SJSA1 (cell line): ENCODE measurements at regions not wholly inside any gene's neighbourhood (a gene's known extent, or its start where the extent isn't known, plus 50 kb on each side); places are given as distances from the start of the nearest gene placed in this dataset.

Experiments
- DNase-seq, 2 experiments: peaks; one replicate each; pipeline ENCODE4 v3.0.0-alpha.2; 2015 to 2020; ENCODE audit warnings: low spot score in 2 of 2, low read depth in 1 of 2
- H3K27ac ChIP-seq: fragments of 250-450 bp; sonication (Bioruptor Pico); 2 replicates; pipeline ENCODE4 v1.5.1; 2020; ENCODE audit warnings: mild to moderate bottlenecking, moderate library complexity
- H3K27me3 ChIP-seq: fragments of 250-450 bp; sonication (Bioruptor Pico); replicated peaks from 2 replicates; pipeline ENCODE4 v1.5.1; 2020; ENCODE audit warnings: mild to moderate bottlenecking, moderate library complexity
- H3K36me3 ChIP-seq: fragments of 250-450 bp; sonication (Bioruptor Pico); 2 replicates; pipeline ENCODE4 v1.5.1; 2020; ENCODE audit warnings: mild to moderate bottlenecking
- H3K4me1 ChIP-seq: fragments of 250-450 bp; sonication (Bioruptor Pico); replicated peaks from 2 replicates; pipeline ENCODE4 v1.6.1; 2021; ENCODE audit warnings: mild to moderate bottlenecking
- H3K4me3 ChIP-seq: fragments of 250-450 bp; sonication (Bioruptor Pico); 2 replicates; pipeline ENCODE4 v1.5.1; 2020; ENCODE audit warnings: mild to moderate bottlenecking
- H3K9me3 ChIP-seq: fragments of 250-450 bp; sonication (Bioruptor Pico); replicated peaks from 2 replicates; pipeline ENCODE4 v1.5.1; 2020; ENCODE audit warnings: mild to moderate bottlenecking

GRCh38 chr10:128512767-128513166, 386.5 kb upstream of the MKI67 start:
- H3K4me3 ChIP-seq = no peak overlapping the region
- DNase-seq = no peak
- no peaks in the 10 kb centered on the region for H3K36me3 ChIP-seq
- no peaks in the 10 kb centered on the region for H3K4me1 ChIP-seq
- no peak overlapping the region for H3K27ac ChIP-seq
- peaks cover 5% of the 10 kb centered on the region; the same call in 1 of the 2 replicates for H3K9me3 ChIP-seq
- H3K27me3 ChIP-seq = no peaks in the 10 kb centered on the region

- no peaks in the 10 kb centered on the region for H3K27me3 ChIP-seq
- H3K27ac ChIP-seq = no peak overlapping the region
- DNase-seq = no peak
- H3K4me3 ChIP-seq = no peak overlapping the region
- peaks cover 5% of the 10 kb centered on the region for H3K9me3 ChIP-seq
- H3K36me3 ChIP-seq = no peaks in the 10 kb centered on the region
- H3K4me1 ChIP-seq = no peaks in the 10 kb centered on the region
These were observed 388.3 kb upstream of the MKI67 start for GRCh38 chr10:128514536-128514935.

- no peak for DNase-seq
- H3K4me1 ChIP-seq = no peaks in the 10 kb centered on the region
- H3K27me3 ChIP-seq = no peaks in the 10 kb centered on the region
- H3K27ac ChIP-seq = no peak overlapping the region
- H3K36me3 ChIP-seq = no peaks in the 10 kb centered on the region
- no peak overlapping the region for H3K4me3 ChIP-seq
- peaks cover 5% of the 10 kb centered on the region for H3K9me3 ChIP-seq
These were observed 390.0 kb upstream of the MKI67 start for GRCh38 chr10:128516180-128516579.

GRCh38 chr10:128517167-128517566, 390.9 kb upstream of the MKI67 start:
- H3K36me3 ChIP-seq = no peaks in the 10 kb centered on the region
- H3K27me3 ChIP-seq = no peaks in the 10 kb centered on the region
- no peaks in the 10 kb centered on the region for H3K4me1 ChIP-seq
- no peak overlapping the region for H3K27ac ChIP-seq
- no peak overlapping the region for H3K4me3 ChIP-seq
- no peak for DNase-seq
- peaks cover 5% of the 10 kb centered on the region for H3K9me3 ChIP-seq

GRCh38 chr10:128518000-128518399, 391.8 kb upstream of the MKI67 start:
- no peak for DNase-seq
- Histone ChIP-seq H3K4me3 (no peak overlapping the region), H3K27ac (no peak overlapping the region), H3K4me1 (no peaks in the 10 kb centered on the region), H3K9me3 (peaks cover 5% of the 10 kb centered on the region), H3K27me3 (no peaks in the 10 kb centered on the region), H3K36me3 (no peaks in the 10 kb centered on the region)

GRCh38 chr10:128519581-128519980, 393.4 kb upstream of the MKI67 start:
- Histone ChIP-seq H3K4me1 (no peaks in the 10 kb centered on the region), H3K36me3 (no peaks in the 10 kb centered on the region), H3K4me3 (no peak overlapping the region), H3K9me3 (peaks cover under 1% of the 10 kb centered on the region), H3K27ac (no peak overlapping the region), H3K27me3 (no peaks in the 10 kb centered on the region)
- DNase-seq = no peak

GRCh38 chr10:128520211-128520815, 394.1 kb upstream of the MKI67 start:
- H3K36me3 ChIP-seq = no peaks in the 10 kb centered on the region
- no peak overlapping the region for H3K4me3 ChIP-seq
- no peaks in the 10 kb centered on the region for H3K27me3 ChIP-seq
- no peaks in the 10 kb centered on the region; the same call in 1 of the 2 replicates for H3K9me3 ChIP-seq
- no peaks in the 10 kb centered on the region for H3K4me1 ChIP-seq
- DNase-seq = no peak
- H3K27ac ChIP-seq = no peak overlapping the region

- Histone ChIP-seq H3K27me3 (no peaks in the 10 kb centered on the region), H3K27ac (no peak overlapping the region), H3K36me3 (no peaks in the 10 kb centered on the region), H3K9me3 (no peaks in the 10 kb centered on the region; the same call in 1 of the 2 replicates), H3K4me1 (no peaks in the 10 kb centered on the region), H3K4me3 (no peak overlapping the region)
- DNase-seq = no peak
These were observed 396.5 kb upstream of the MKI67 start for GRCh38 chr10:128522551-128523308.

GRCh38 chr10:128525444-128525843, 399.2 kb upstream of the MKI67 start:
- no peaks in the 10 kb centered on the region for H3K36me3 ChIP-seq
- H3K27me3 ChIP-seq = no peaks in the 10 kb centered on the region
- H3K4me1 ChIP-seq = no peaks in the 10 kb centered on the region
- DNase-seq = no peak
- H3K4me3 ChIP-seq = no peak overlapping the region
- 0 out of 2 replicates have a peak, but pooled peaks cover 4% of the 10 kb centered on the region for H3K9me3 ChIP-seq
- no peak overlapping the region for H3K27ac ChIP-seq

GRCh38 chr10:128525936-128526335, 399.7 kb upstream of the MKI67 start:
- H3K9me3 ChIP-seq = 0 out of 2 replicates have a peak, but pooled peaks cover 4% of the 10 kb centered on the region
- no peak for DNase-seq

GRCh38 chr10:128526791-128527375, 400.7 kb upstream of the MKI67 start:
- no peaks in the 10 kb centered on the region for H3K36me3 ChIP-seq
- no peaks in the 10 kb centered on the region for H3K27me3 ChIP-seq
- H3K9me3 ChIP-seq = peaks cover 4% of the 10 kb centered on the region; the same call in 1 of the 2 replicates
- no peak overlapping the region for H3K4me3 ChIP-seq
- DNase-seq = no peak
- no peak overlapping the region for H3K27ac ChIP-seq
- no peaks in the 10 kb centered on the region for H3K4me1 ChIP-seq

More at GRCh38 chr10:128525936-128526335, 399.7 kb upstream of the MKI67 start:
- Histone ChIP-seq H3K36me3 (no peaks in the 10 kb centered on the region), H3K4me1 (no peaks in the 10 kb centered on the region), H3K27me3 (no peaks in the 10 kb centered on the region), H3K4me3 (no peak overlapping the region), H3K27ac (no peak overlapping the region)

GRCh38 chr10:128527711-128528110, 401.5 kb upstream of the MKI67 start:
- DNase-seq = no peak
- Histone ChIP-seq H3K9me3 (peaks cover 4% of the 10 kb centered on the region; the same call in 1 of the 2 replicates), H3K36me3 (no peaks in the 10 kb centered on the region), H3K4me3 (no peak overlapping the region), H3K4me1 (no peaks in the 10 kb centered on the region), H3K27ac (no peak overlapping the region), H3K27me3 (no peaks in the 10 kb centered on the region)

- Histone ChIP-seq H3K27me3 (no peaks in the 10 kb centered on the region), H3K9me3 (peaks cover 6% of the 10 kb centered on the region; the same call in 1 of the 2 replicates)
- no peak for DNase-seq
These were observed 401.9 kb upstream of the MKI67 start for GRCh38 chr10:128528167-128528566.

GRCh38 chr10:128528781-128529180, 402.6 kb upstream of the MKI67 start:
- H3K4me3 ChIP-seq = no peak overlapping the region
- peaks cover 6% of the 10 kb centered on the region; the same call in 1 of the 2 replicates for H3K9me3 ChIP-seq
- DNase-seq = no peak
- no peaks in the 10 kb centered on the region for H3K4me1 ChIP-seq
- H3K27ac ChIP-seq = no peak overlapping the region
- H3K27me3 ChIP-seq = no peaks in the 10 kb centered on the region
- no peaks in the 10 kb centered on the region for H3K36me3 ChIP-seq

More at GRCh38 chr10:128528167-128528566, 401.9 kb upstream of the MKI67 start:
- no peak overlapping the region for H3K27ac ChIP-seq
- H3K36me3 ChIP-seq = no peaks in the 10 kb centered on the region
- H3K4me1 ChIP-seq = no peaks in the 10 kb centered on the region
- H3K4me3 ChIP-seq = no peak overlapping the region
